Stimulated activated CD4-positive, alpha-beta T cell treated with anti-CD3 and anti-CD28 coated beads, Interleukin-4, amount 100 ng/mL, for 4 hours (primary cell): ENCODE measurements at regions not wholly inside any gene's neighbourhood (a gene's known extent, or its start where the extent isn't known, plus 50 kb on each side); places are given as distances from the start of the nearest gene placed in this dataset.
"Not testable (repeated sequence)": the region's sequence is repeated elsewhere in the genome, so short reads cannot be mapped to it uniquely, and the experiment has no call there.

Source experiments
- DNase-seq, 2 experiments: peaks; one replicate each; pipeline ENCODE4 v3.0.0-alpha.2; 2020

GRCh38 chr12:28693565-28694219, 455.4 kb upstream of the FAR2 start:
- no peak for DNase-seq

GRCh38 chr12:28698553-28698952, 450.5 kb upstream of the FAR2 start:
- DNase-seq: no peak

- DNase-seq: no peak
Observed at GRCh38 chr12:28699029-28699428, 450.0 kb upstream of the FAR2 start.

GRCh38 chr12:28700161-28700560, 448.9 kb upstream of the FAR2 start:
- no peak for DNase-seq

GRCh38 chr12:28704477-28705169, 444.5 kb upstream of the FAR2 start:
- no peak for DNase-seq

- DNase-seq: no peak
Observed at GRCh38 chr12:28708918-28709371, 440.1 kb upstream of the FAR2 start.

GRCh38 chr12:28709986-28710685, 438.9 kb upstream of the FAR2 start:
- no peak for DNase-seq

- DNase-seq: no peak
Observed at GRCh38 chr12:28710882-28711281, 438.2 kb upstream of the FAR2 start.

GRCh38 chr12:28711421-28711820, 437.7 kb upstream of the FAR2 start:
- no peak for DNase-seq

- DNase-seq: no peak
Observed at GRCh38 chr12:28742791-28743190, 406.3 kb upstream of the FAR2 start.

GRCh38 chr12:28746734-28747325, 402.2 kb upstream of the FAR2 start:
- DNase-seq: no peak

GRCh38 chr12:28750946-28751685, 398.0 kb upstream of the FAR2 start:
- DNase-seq: no peak

- DNase-seq: no peak
Observed at GRCh38 chr12:28755027-28755426, 394.1 kb upstream of the FAR2 start.

GRCh38 chr12:28759333-28759732, 389.7 kb upstream of the FAR2 start:
- DNase-seq: no peak

- DNase-seq: not testable (repeated sequence)
Observed at GRCh38 chr12:28760040-28760903, 388.8 kb upstream of the FAR2 start.

GRCh38 chr12:28761897-28762296, 387.2 kb upstream of the FAR2 start:
- not testable (repeated sequence) for DNase-seq

GRCh38 chr12:28766398-28766797, 382.7 kb upstream of the FAR2 start:
- no peak for DNase-seq

- no peak for DNase-seq
Observed at GRCh38 chr12:28767836-28768348, 381.2 kb upstream of the FAR2 start.

- no peak for DNase-seq
Observed at GRCh38 chr12:28770322-28770721, 378.8 kb upstream of the FAR2 start.

- no peak for DNase-seq
Observed at GRCh38 chr12:28771968-28772367, 377.1 kb upstream of the FAR2 start.

- DNase-seq: no peak
Observed at GRCh38 chr12:28775556-28775955, 373.5 kb upstream of the FAR2 start.

GRCh38 chr12:28776220-28776619, 372.9 kb upstream of the FAR2 start:
- DNase-seq: no peak
